ENCODE measurements at regions not wholly inside any gene's neighbourhood (a gene's known extent, or its start where the extent isn't known, plus 50 kb on each side); places are given as distances from the start of the nearest gene placed in this dataset.

GRCh38 chr7:407721-408539 lies 111.7 kb downstream of the PDGFA start:
- TF ChIP-seq CTCF (IDR thresholded peaks at IDR 0.05), result no peak
- no peak for TF ChIP-seq POLR2A (IDR thresholded peaks at IDR 0.05)
